ENCODE measurements at regions not wholly inside any gene's neighbourhood (a gene's known extent, or its start where the extent isn't known, plus 50 kb on each side); places are given as distances from the start of the nearest gene placed in this dataset.

DNA sequence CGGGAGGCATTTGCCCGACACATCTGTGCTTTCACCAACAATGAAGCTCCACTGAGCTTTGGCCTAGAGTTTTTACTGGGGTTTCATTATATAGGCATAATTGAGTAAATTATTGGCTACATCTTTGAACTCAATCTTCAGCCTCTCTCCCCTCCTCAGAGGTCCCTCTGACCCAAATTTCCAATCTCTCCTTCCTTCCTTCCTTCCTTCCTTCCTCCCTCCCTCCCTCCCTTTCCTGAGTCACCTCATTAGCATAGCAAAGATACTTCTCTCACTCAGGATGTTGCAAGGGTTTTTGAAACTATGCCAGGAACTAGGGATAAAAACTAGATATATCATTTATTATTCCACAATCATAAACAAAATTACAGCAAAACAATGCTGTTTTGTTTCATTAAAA, 202.8 kb upstream of the PRNP start:
- Histone ChIP-seq H3K9me3 (no peaks in the 10 kb centered on the region), H3K4me1 (ENCODE audit: control insufficient read depth in 1 of 2, extremely low read depth in 1 of 2, insufficient read depth in 2 of 2, low read length in 2 of 2) (no peaks in the 10 kb centered on the region), H3K36me3 (ENCODE audit: control insufficient read depth in 2 of 2, extremely low read depth in 1 of 2, insufficient read depth in 1 of 2, low read length in 1 of 2) (no peaks in the 10 kb centered on the region), H3K4me3 (ENCODE audit: control insufficient read depth in 1 of 2, extremely low read depth in 1 of 2, low read length in 1 of 2) (no peak overlapping the region), H3K27ac (ENCODE audit: low read length) (no peak overlapping the region), H3K27me3 (replicated peaks in 1 of 2; ENCODE audit: control insufficient read depth in 2 of 2, extremely low read depth in 1 of 2, insufficient read depth in 2 of 2, low read length in 1 of 2) (peaks cover 0 to 3% of the 10 kb centered on the region in 2 experiments)
- Mint-ChIP-seq H3K27me3 (peaks cover 35 to 38% of the 10 kb centered on the region in 2 donors), H3K27ac (no peak overlapping the region), H3K36me3 (no peaks in the 10 kb centered on the region), H3K9me3 (no peaks in the 10 kb centered on the region), H3K4me3 (no peak overlapping the region), H3K4me1 (no peaks in the 10 kb centered on the region)
- DNase-seq, result no peak
- CTCF ChIA-PET, result no interaction called here
- POLR2A ChIA-PET, result no interaction called here
- no CpG with 5 or more reads among the region's 2 CpGs for WGBS (ENCODE audit: insufficient coverage)
- ATAC-seq (replicated peaks in 1 of 4), result no peak

DNA sequence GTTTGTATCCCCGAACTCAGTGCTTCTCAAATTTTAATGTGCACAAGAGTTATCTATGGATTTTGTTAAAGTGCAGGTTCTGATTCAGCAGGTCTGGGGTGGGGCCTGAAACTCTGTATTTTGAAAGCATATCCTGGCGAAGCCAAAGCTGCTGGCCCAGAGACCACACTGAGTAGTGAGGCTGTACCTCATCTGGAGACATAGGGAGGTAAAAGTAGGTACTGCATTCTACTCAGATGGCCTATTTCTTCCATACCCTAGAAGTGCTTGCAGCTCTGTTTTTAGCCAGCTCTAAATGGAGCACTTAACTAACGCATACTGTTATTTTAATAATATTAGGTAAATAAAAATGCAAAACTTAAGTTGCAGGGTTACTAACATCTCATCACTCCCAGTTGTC, 206.2 kb upstream of the PRNP start:
- no CpG with 5 or more reads among the region's 3 CpGs for WGBS (ENCODE audit: insufficient coverage)
- no peak overlapping the region for H3K27ac ChIP-seq (ENCODE audit: low read length)
- no peaks in the 10 kb centered on the region for H3K36me3 Mint-ChIP-seq
- no peaks in the 10 kb centered on the region for H3K9me3 Mint-ChIP-seq
- DNase-seq (no peak), ATAC-seq (replicated peaks in 1 of 4) (no peak)
- no peaks in the 10 kb centered on the region for H3K27me3 ChIP-seq (replicated peaks in 1 of 2; ENCODE audit: control insufficient read depth in 2 of 2, extremely low read depth in 1 of 2, insufficient read depth in 2 of 2, low read length in 1 of 2)
- CTCF ChIA-PET, result interaction anchor here in 1 of 2 donors (0.5 kb wide), 1 partner anchor 14 kb away, joined by 3 read pairs; no protein-coding TSS in a partner anchor
- no peaks in the 10 kb centered on the region for H3K9me3 ChIP-seq
- no peaks in the 10 kb centered on the region for H3K36me3 ChIP-seq (ENCODE audit: control insufficient read depth in 2 of 2, extremely low read depth in 1 of 2, insufficient read depth in 1 of 2, low read length in 1 of 2)
- no peak overlapping the region for H3K4me3 Mint-ChIP-seq
- no peak overlapping the region for H3K27ac Mint-ChIP-seq
- no peaks in the 10 kb centered on the region for H3K4me1 ChIP-seq (ENCODE audit: control insufficient read depth in 1 of 2, extremely low read depth in 1 of 2, insufficient read depth in 2 of 2, low read length in 2 of 2)
- POLR2A ChIA-PET, result interaction anchor here in 1 of 2 donors (0.7 kb wide), 1 partner anchor 19 kb away, joined by 6 read pairs; no protein-coding TSS in a partner anchor
- no peak overlapping the region for H3K4me3 ChIP-seq (ENCODE audit: control insufficient read depth in 1 of 2, extremely low read depth in 1 of 2, low read length in 1 of 2)
- no peaks in the 10 kb centered on the region for H3K4me1 Mint-ChIP-seq
- peaks cover 26 to 28% of the 10 kb centered on the region in 2 donors for H3K27me3 Mint-ChIP-seq

DNA sequence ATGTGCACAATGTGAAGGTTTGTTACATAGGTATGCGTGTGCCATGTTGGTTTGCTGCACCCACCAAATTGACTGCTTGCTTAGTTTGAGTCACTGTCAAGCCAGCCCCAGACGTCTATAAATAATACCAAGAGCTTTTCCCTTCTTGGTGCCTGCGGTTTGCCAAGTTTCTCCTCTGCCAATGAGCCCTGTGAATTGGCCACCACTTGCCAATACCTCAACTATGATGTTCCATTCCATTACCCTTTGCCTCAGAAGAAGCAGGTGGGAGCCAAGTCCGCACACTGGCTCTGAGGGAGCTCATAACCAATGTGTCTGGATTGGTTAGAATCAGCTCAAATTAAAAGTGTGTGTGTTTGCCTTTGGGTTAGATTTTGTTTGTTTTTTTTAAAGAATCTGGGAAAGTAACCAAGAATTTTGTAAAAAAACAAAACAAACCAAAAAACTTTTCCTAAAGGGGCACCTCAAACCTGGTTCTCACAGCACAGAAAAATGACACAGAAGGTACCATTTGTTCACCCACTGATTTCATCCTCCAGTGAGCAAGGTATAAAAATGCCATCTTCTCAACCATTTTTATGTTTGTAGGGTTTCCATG, 209.3 kb upstream of the PRNP start:
- H3K27me3 ChIP-seq (replicated peaks in 1 of 2; ENCODE audit: control insufficient read depth in 2 of 2, extremely low read depth in 1 of 2, insufficient read depth in 2 of 2, low read length in 1 of 2), result peaks cover 0 to 2% of the 10 kb centered on the region in 2 experiments
- WGBS (ENCODE audit: insufficient coverage), result 83% methylated on average over 2 of the region's 4 CpGs
- ChIA-PET CTCF (no interaction called here), POLR2A (interaction anchor here in 1 of 2 donors (0.7 kb wide), 1 partner anchor 335 kb away, joined by 3 read pairs; no protein-coding TSS in a partner anchor)
- Mint-ChIP-seq H3K27ac (no peak overlapping the region), H3K36me3 (no peaks in the 10 kb centered on the region), H3K9me3 (no peaks in the 10 kb centered on the region), H3K4me1 (no peaks in the 10 kb centered on the region), H3K27me3 (peaks cover 15 to 21% of the 10 kb centered on the region in 2 donors), H3K4me3 (no peak overlapping the region)
- H3K4me1 ChIP-seq (ENCODE audit: control insufficient read depth in 1 of 2, extremely low read depth in 1 of 2, insufficient read depth in 2 of 2, low read length in 2 of 2), result no peaks in the 10 kb centered on the region
- H3K27ac ChIP-seq (ENCODE audit: low read length), result no peak overlapping the region
- H3K4me3 ChIP-seq (ENCODE audit: control insufficient read depth in 1 of 2, extremely low read depth in 1 of 2, low read length in 1 of 2), result no peak overlapping the region
- no peak for DNase-seq
- H3K36me3 ChIP-seq (ENCODE audit: control insufficient read depth in 2 of 2, extremely low read depth in 1 of 2, insufficient read depth in 1 of 2, low read length in 1 of 2), result no peaks in the 10 kb centered on the region
- no peak for ATAC-seq (replicated peaks in 1 of 4)
- no peaks in the 10 kb centered on the region for H3K9me3 ChIP-seq

DNA sequence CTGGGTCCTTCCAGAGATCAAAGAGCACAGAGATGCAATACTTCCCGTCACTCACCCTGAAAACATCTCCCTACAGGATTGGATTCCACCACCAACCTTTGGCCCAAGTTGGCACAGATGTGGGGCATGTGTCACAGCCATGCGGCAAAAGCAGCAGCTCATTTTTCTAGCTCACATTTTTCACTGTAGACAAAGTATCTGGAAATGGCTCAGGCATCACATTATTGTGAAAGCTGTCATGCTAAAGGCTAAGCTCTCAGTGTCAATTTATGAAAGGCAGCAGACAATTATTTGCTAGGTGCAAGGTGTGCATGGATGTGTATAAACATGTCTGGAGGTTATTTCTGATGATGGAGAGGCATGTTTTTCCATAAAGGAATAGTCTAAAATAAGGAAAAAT, 213.3 kb upstream of the PRNP start:
- Histone ChIP-seq H3K9me3 (no peaks in the 10 kb centered on the region), H3K27me3 (replicated peaks in 1 of 2; ENCODE audit: control insufficient read depth in 2 of 2, extremely low read depth in 1 of 2, insufficient read depth in 2 of 2, low read length in 1 of 2) (peaks cover 0 to 2% of the 10 kb centered on the region in 2 experiments), H3K4me3 (ENCODE audit: control insufficient read depth in 1 of 2, extremely low read depth in 1 of 2, low read length in 1 of 2) (no peak overlapping the region), H3K4me1 (ENCODE audit: control insufficient read depth in 1 of 2, extremely low read depth in 1 of 2, insufficient read depth in 2 of 2, low read length in 2 of 2) (no peaks in the 10 kb centered on the region), H3K27ac (ENCODE audit: low read length) (no peak overlapping the region), H3K36me3 (ENCODE audit: control insufficient read depth in 2 of 2, extremely low read depth in 1 of 2, insufficient read depth in 1 of 2, low read length in 1 of 2) (no peaks in the 10 kb centered on the region)
- POLR2A ChIA-PET, result no interaction called here
- DNase-seq (no peak), ATAC-seq (replicated peaks in 1 of 4) (no peak)
- Mint-ChIP-seq H3K4me1 (no peaks in the 10 kb centered on the region), H3K9me3 (no peaks in the 10 kb centered on the region), H3K4me3 (no peak overlapping the region), H3K36me3 (no peaks in the 10 kb centered on the region), H3K27me3 (peaks cover 12 to 22% of the 10 kb centered on the region in 2 donors), H3K27ac (no peak overlapping the region)
- CTCF ChIA-PET, result no interaction called here
- WGBS (ENCODE audit: insufficient coverage), result 80% methylated on average over 1 of the region's 2 CpGs

DNA sequence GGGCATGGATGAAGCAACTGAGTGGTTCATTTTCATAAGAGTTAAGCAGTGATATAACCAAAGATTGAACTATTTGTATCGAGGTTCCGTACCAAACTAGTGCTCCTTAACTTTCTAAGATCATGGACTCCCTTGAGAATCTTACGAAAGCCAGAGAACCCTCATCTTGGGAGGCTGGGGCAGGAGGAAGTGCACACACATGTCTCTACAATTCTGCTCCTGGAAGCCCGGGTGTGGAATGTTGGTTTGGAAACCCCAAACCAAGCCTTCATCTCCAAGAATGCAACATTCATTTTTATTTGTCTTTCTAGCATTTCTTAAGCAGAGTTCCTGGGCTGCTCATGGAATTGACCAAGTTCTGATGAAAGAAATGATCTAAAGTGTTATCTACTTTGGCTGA, 215.0 kb upstream of the PRNP start:
- WGBS (ENCODE audit: insufficient coverage), result no CpG with 5 or more reads among the region's 4 CpGs
- Mint-ChIP-seq H3K4me1 (no peaks in the 10 kb centered on the region), H3K27ac (no peak overlapping the region), H3K36me3 (no peaks in the 10 kb centered on the region), H3K9me3 (no peaks in the 10 kb centered on the region), H3K27me3 (peaks cover 14 to 22% of the 10 kb centered on the region in 2 donors), H3K4me3 (no peak overlapping the region)
- H3K4me3 ChIP-seq (ENCODE audit: control insufficient read depth in 1 of 2, extremely low read depth in 1 of 2, low read length in 1 of 2), result no peak overlapping the region
- no peaks in the 10 kb centered on the region for H3K36me3 ChIP-seq (ENCODE audit: control insufficient read depth in 2 of 2, extremely low read depth in 1 of 2, insufficient read depth in 1 of 2, low read length in 1 of 2)
- H3K27ac ChIP-seq (ENCODE audit: low read length), result no peak overlapping the region
- POLR2A ChIA-PET, result no interaction called here
- H3K27me3 ChIP-seq (replicated peaks in 1 of 2; ENCODE audit: control insufficient read depth in 2 of 2, extremely low read depth in 1 of 2, insufficient read depth in 2 of 2, low read length in 1 of 2), result peaks cover 0 to 2% of the 10 kb centered on the region in 2 experiments
- ATAC-seq (replicated peaks in 1 of 4), result no peak
- DNase-seq, result no peak
- CTCF ChIA-PET, result no interaction called here
- no peaks in the 10 kb centered on the region for H3K4me1 ChIP-seq (ENCODE audit: control insufficient read depth in 1 of 2, extremely low read depth in 1 of 2, insufficient read depth in 2 of 2, low read length in 2 of 2)
- no peaks in the 10 kb centered on the region for H3K9me3 ChIP-seq

DNA sequence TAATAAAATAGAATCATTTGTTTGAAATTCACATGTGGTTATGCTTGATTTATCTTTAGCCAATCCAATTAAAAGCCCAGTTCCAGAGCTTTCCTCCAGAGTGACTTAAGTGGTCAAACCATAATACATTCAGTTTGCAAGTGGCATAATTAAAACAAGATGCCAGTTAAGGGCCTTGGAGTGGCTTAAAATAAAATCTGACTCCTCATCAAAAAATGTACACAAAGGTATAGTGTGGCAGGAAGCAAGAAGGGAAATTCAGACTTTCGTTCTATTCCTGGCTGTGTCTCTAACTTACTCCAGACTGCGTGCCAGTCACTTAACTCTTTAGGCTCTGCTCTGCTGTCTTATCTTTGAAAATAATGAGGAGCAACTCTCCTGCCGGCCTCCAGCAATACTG, 215.9 kb upstream of the PRNP start:
- H3K27ac Mint-ChIP-seq, result no peak overlapping the region
- DNase-seq (no peak), ATAC-seq (replicated peaks in 1 of 4) (no peak)
- no peaks in the 10 kb centered on the region for H3K9me3 Mint-ChIP-seq
- H3K36me3 ChIP-seq (ENCODE audit: control insufficient read depth in 2 of 2, extremely low read depth in 1 of 2, insufficient read depth in 1 of 2, low read length in 1 of 2), result no peaks in the 10 kb centered on the region
- H3K4me1 ChIP-seq (ENCODE audit: control insufficient read depth in 1 of 2, extremely low read depth in 1 of 2, insufficient read depth in 2 of 2, low read length in 2 of 2), result no peaks in the 10 kb centered on the region
- ChIA-PET CTCF (no interaction called here), POLR2A (interaction anchor here in 1 of 2 donors (0.9 kb wide), 1 partner anchor 15 kb away, joined by 3 read pairs; no protein-coding TSS in a partner anchor)
- H3K27me3 ChIP-seq (replicated peaks in 1 of 2; ENCODE audit: control insufficient read depth in 2 of 2, extremely low read depth in 1 of 2, insufficient read depth in 2 of 2, low read length in 1 of 2), result peaks cover 0 to 2% of the 10 kb centered on the region in 2 experiments
- no peaks in the 10 kb centered on the region for H3K36me3 Mint-ChIP-seq
- no peak overlapping the region for H3K4me3 Mint-ChIP-seq
- no peaks in the 10 kb centered on the region for H3K9me3 ChIP-seq
- WGBS (ENCODE audit: insufficient coverage), result no CpG with 5 or more reads among the region's 3 CpGs
- H3K4me1 Mint-ChIP-seq, result no peaks in the 10 kb centered on the region
- H3K27ac ChIP-seq (ENCODE audit: low read length), result no peak overlapping the region
- peaks cover 18 to 23% of the 10 kb centered on the region in 2 donors for H3K27me3 Mint-ChIP-seq
- no peak overlapping the region for H3K4me3 ChIP-seq (ENCODE audit: control insufficient read depth in 1 of 2, extremely low read depth in 1 of 2, low read length in 1 of 2)

All from T-cell (primary cell).